ENCODE measurements at regions not wholly inside any gene's neighbourhood (a gene's known extent, or its start where the extent isn't known, plus 50 kb on each side); places are given as distances from the start of the nearest gene placed in this dataset.

DNA sequence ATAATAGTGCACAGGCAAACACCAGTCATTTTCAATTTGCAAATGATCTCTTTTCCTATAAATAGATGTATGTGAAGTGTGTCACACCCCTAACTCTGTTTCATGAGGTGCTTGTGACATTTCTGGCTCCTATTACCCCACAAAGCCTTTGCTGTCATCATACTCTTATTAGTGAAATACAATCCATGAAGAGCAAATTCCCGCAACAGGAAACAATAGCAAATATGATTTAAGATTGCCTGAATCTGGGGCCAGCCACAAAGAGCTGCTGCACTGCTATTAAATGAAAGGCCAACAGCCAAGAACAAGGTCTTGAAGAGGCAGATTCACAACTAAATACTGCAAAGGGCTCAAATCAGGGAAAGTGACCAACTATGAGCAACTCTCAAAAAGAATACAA, 96.3 kb upstream of the CAV2 start:
- intact Hi-C loops (cut with micrococcal nuclease; ENCODE audit: unreplicated experiment): no loop called here
- POLR2A ChIA-PET: interaction anchor here (0.7 kb wide), 1 partner anchor 18 kb away, joined by 3 read pairs; no protein-coding TSS in a partner anchor

GRCh38 chr7:116404389-116404788, 95.1 kb upstream of the CAV2 start:
- no peaks in the 10 kb centered on the region for H3K9me3 ChIP-seq (ENCODE audit: low read length)
- no peak overlapping the region for H3K4me2 ChIP-seq (ENCODE audit: low read length)
- H3K27ac ChIP-seq (ENCODE audit: low read depth, low read length, poor library complexity, severe bottlenecking): no peak overlapping the region
- TF ChIP-seq EZH2phosphoT487 (IDR thresholded peaks at IDR 0.05; ENCODE audit: borderline replicate concordance, low read depth, low read length) (no peak), CTCF (conservative IDR thresholded peaks at IDR 0.05; ENCODE audit: low read length) (no peak)
- BruUV-seq (replicated peaks): no TSS peak
- no peak overlapping the region for H2AFZ ChIP-seq (ENCODE audit: low read length)
- DNase-seq (ENCODE audit: low spot score): no peak
- H4K20me1 ChIP-seq (ENCODE audit: insufficient read depth, low read length): no peaks in the 10 kb centered on the region
- ChIA-PET CTCF (ENCODE audit: unreplicated experiment) (no interaction called here), POLR2A (no interaction called here)
- H3K36me3 ChIP-seq (ENCODE audit: insufficient read depth, low read length): no peaks in the 10 kb centered on the region
- H3K4me1 ChIP-seq (ENCODE audit: insufficient read depth, low read length, poor library complexity, severe bottlenecking): no peaks in the 10 kb centered on the region
- no peak overlapping the region for H3K4me3 ChIP-seq (ENCODE audit: low read depth, low read length, poor library complexity, severe bottlenecking)
- H3K79me2 ChIP-seq (ENCODE audit: insufficient read depth, low read depth, low read length): no peaks in the 10 kb centered on the region
- intact Hi-C loops (cut with micrococcal nuclease; ENCODE audit: unreplicated experiment): no loop called here
- H3K9me2 ChIP-seq (ENCODE audit: insufficient read depth, low read length): no peaks in the 10 kb centered on the region

More for the DNA sequence above, 96.3 kb upstream of the CAV2 start:
- no peaks in the 10 kb centered on the region for H3K36me3 ChIP-seq (ENCODE audit: insufficient read depth, low read length)
- no peak for DNase-seq (ENCODE audit: low spot score)
- H3K4me1 ChIP-seq (ENCODE audit: insufficient read depth, low read length, poor library complexity, severe bottlenecking): no peaks in the 10 kb centered on the region
- no peak overlapping the region for H3K4me2 ChIP-seq (ENCODE audit: low read length)
- H3K9me2 ChIP-seq (ENCODE audit: insufficient read depth, low read length): no peaks in the 10 kb centered on the region
- H3K4me3 ChIP-seq (ENCODE audit: low read depth, low read length, poor library complexity, severe bottlenecking): no peak overlapping the region
- BruUV-seq (replicated peaks): no TSS peak
- CTCF ChIA-PET (ENCODE audit: unreplicated experiment): no interaction called here
- no peaks in the 10 kb centered on the region for H3K9me3 ChIP-seq (ENCODE audit: low read length)
- TF ChIP-seq EZH2phosphoT487 (IDR thresholded peaks at IDR 0.05; ENCODE audit: borderline replicate concordance, low read depth, low read length): no peak
- TF ChIP-seq CTCF (conservative IDR thresholded peaks at IDR 0.05; ENCODE audit: low read length): no peak
- H3K27ac ChIP-seq (ENCODE audit: low read depth, low read length, poor library complexity, severe bottlenecking): no peak overlapping the region
- no peaks in the 10 kb centered on the region for H4K20me1 ChIP-seq (ENCODE audit: insufficient read depth, low read length)
- H2AFZ ChIP-seq (ENCODE audit: low read length): no peak overlapping the region
- H3K79me2 ChIP-seq (ENCODE audit: insufficient read depth, low read depth, low read length): no peaks in the 10 kb centered on the region

DNA sequence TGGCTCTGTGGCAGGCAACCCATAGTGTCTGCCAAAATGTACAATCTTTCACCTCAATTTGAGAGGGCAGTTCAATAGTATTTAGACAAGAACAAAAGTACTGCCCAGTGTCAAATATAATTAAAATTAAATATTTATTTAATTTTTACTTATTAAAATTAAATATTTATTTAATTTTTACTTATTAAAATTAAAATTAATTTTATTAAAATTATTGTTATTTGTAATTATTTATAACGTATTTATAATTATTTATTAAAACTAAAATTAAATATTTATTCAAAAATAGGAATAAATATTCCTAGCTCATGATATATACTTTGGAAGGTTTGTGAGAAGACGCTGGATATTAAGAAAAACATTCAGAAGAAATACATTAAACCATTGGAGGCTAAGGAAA, 93.7 kb upstream of the CAV2 start:
- no peak for TF ChIP-seq EZH2phosphoT487 (IDR thresholded peaks at IDR 0.05; ENCODE audit: borderline replicate concordance, low read depth, low read length)
- no peak for TF ChIP-seq CTCF (conservative IDR thresholded peaks at IDR 0.05; ENCODE audit: low read length)
- CTCF ChIA-PET (ENCODE audit: unreplicated experiment): no interaction called here
- no TSS peak for BruUV-seq (replicated peaks)

More for the DNA sequence above, 93.7 kb upstream of the CAV2 start:
- no peak overlapping the region for H3K4me2 ChIP-seq (ENCODE audit: low read length)
- no peak overlapping the region for H3K4me3 ChIP-seq (ENCODE audit: low read depth, low read length, poor library complexity, severe bottlenecking)
- H4K20me1 ChIP-seq (ENCODE audit: insufficient read depth, low read length): no peaks in the 10 kb centered on the region
- H3K9me3 ChIP-seq (ENCODE audit: low read length): no peaks in the 10 kb centered on the region
- H3K79me2 ChIP-seq (ENCODE audit: insufficient read depth, low read depth, low read length): no peaks in the 10 kb centered on the region
- H2AFZ ChIP-seq (ENCODE audit: low read length): no peak overlapping the region
- H3K36me3 ChIP-seq (ENCODE audit: insufficient read depth, low read length): no peaks in the 10 kb centered on the region
- no peak overlapping the region for H3K27ac ChIP-seq (ENCODE audit: low read depth, low read length, poor library complexity, severe bottlenecking)
- no peaks in the 10 kb centered on the region for H3K4me1 ChIP-seq (ENCODE audit: insufficient read depth, low read length, poor library complexity, severe bottlenecking)
- H3K9me2 ChIP-seq (ENCODE audit: insufficient read depth, low read length): no peaks in the 10 kb centered on the region
- intact Hi-C loops (cut with micrococcal nuclease; ENCODE audit: unreplicated experiment): no loop called here
- DNase-seq (ENCODE audit: low spot score): no peak
- POLR2A ChIA-PET: no interaction called here

Data from OCI-LY7 (cell line).